COLO668 (cell line): ENCODE measurements at regions not wholly inside any gene's neighbourhood (a gene's known extent, or its start where the extent isn't known, plus 50 kb on each side); places are given as distances from the start of the nearest gene placed in this dataset.
A peak's percentile ranks its signal among the peaks of the same experiment; 100 is the strongest.
"Not testable (repeated sequence)": the region's sequence is repeated elsewhere in the genome, so short reads cannot be mapped to it uniquely, and the experiment has no call there.

Experiments used
- DNase-seq: peaks from one replicate; lab custom pipeline; 2025; ENCODE audit not compliant: unreplicated experiment; lab: John Stamatoyannopoulos, UW

GRCh38 chr9:38518826-38519225 lies 94.6 kb upstream of the IGFBPL1 start:
- DNase-seq, result no peak

- not testable (repeated sequence) for DNase-seq
Measured at GRCh38 chr9:38516273-38516672, 92.0 kb upstream of the IGFBPL1 start.

DNA sequence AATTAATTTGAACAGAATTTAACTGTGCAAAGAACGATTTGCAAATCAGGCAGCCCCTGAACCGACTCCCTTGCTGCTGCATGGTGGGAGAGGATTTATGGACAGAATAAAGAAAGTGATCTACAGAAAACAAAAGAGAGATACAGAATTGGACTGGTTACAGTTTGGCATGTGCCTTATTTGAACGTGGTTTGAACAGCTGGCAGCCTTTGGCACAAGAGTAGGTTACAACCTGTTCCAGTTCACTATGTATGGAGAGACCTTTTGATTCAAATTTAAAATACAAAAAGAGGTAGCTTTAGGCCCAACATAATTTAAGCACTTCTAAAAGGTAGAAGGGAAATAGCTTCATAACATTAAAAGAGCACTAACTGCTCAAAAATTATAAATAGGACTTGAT lies 90.8 kb upstream of the IGFBPL1 start:
- DNase-seq, result not testable (repeated sequence)

GRCh38 chr9:38510340-38510739 lies 86.1 kb upstream of the IGFBPL1 start:
- not testable (repeated sequence) for DNase-seq

DNA sequence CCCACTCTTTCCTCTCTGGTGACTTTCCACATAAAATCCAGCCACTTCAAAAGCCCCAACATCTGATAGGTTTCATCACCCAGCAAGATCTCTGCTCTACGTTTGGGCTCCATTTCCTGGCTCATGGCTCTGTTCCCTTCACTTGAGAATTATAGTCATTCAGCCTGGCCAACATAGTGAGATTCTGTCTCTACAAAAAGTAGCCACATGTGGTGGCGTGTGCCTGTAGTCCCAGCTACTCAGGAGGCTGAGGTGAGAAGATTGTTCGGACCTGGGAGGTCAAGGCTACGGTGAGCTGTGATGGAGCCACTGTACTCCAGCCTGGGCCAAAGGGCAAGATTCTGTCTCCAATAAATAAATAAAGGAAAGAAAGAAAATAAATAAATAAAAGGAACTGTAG lies 83.3 kb upstream of the IGFBPL1 start:
- no peak for DNase-seq

GRCh38 chr9:38500171-38500570 lies 75.9 kb upstream of the IGFBPL1 start:
- not testable (repeated sequence) for DNase-seq

- DNase-seq, result not testable (repeated sequence)
Measured at GRCh38 chr9:38498551-38498950, 74.3 kb upstream of the IGFBPL1 start.

DNA sequence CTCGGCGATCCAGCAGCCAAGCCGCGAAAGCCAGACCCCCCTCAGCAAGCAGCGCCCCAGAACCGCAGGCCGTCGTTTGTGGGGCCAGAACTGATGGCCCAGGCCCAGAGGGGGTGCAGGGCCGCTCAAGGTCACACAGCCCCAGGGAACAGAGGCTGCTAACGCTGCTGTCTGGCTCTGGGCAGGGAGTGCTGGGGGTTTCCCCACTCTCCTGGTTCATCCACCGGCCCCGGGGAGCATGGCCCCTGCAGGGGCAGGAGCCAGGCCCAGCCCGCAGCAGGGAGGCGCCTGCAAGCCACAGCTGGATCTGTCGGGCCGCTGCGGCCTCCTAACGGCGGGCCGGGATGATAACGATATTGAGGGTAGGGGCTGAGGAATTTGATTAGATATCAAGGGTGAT lies 64.8 kb upstream of the IGFBPL1 start:
- no peak for DNase-seq

- no peak for DNase-seq
Measured at GRCh38 chr9:38488156-38488698, 64.0 kb upstream of the IGFBPL1 start.

GRCh38 chr9:38487418-38488155 lies 63.3 kb upstream of the IGFBPL1 start:
- not testable (repeated sequence) for DNase-seq

DNA sequence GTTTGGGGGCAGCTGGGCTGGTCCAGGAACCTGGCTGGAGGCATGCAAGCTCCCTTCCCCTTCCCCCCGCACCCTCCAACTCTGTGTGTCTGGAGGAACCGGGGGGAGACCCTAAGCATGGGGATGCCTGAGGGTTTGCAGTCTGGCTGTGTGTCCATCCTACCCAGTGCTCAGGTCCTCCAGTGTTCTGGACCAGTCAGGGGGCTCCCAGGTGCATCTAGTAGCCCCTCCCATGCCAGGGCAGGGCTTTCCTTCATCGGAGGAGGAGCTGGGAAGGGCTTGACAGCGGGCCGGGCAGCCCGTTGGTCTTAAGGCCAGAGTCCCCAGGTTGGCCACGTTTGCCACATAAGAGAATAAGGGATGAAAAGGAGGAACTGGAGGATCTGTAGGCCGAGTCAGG lies 62.6 kb upstream of the IGFBPL1 start:
- DNase-seq, result no peak

GRCh38 chr9:38486056-38486615 lies 61.9 kb upstream of the IGFBPL1 start:
- no peak for DNase-seq

DNA sequence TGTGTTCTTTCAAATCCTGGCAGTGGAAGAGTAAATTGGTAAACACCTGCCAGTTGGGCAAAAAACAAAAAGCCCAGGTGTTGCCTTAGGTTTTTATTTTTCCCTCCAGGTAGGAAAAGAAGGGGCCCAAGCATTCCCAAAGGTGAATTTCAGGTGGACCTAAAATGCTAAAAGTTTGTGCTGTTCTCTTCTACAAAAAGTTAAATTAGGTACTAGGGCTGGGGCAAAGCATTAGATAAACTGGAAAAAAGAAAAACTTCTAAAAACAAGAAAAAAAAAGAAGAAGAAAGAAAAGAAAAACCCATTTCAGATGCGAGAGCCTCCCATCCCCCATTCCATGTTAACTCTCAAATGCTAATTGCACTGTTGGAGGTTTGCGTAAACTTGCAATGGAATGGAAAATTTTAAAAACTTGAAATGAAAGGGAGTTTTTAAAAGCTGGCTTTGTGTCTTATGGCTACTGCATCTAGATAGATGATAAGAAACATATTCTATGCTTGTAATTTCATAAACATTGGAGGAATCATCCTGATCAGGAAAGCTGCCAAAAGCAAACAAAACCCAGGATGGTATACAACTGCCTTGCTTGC lies 59.9 kb upstream of the IGFBPL1 start:
- not testable (repeated sequence) for DNase-seq

DNA sequence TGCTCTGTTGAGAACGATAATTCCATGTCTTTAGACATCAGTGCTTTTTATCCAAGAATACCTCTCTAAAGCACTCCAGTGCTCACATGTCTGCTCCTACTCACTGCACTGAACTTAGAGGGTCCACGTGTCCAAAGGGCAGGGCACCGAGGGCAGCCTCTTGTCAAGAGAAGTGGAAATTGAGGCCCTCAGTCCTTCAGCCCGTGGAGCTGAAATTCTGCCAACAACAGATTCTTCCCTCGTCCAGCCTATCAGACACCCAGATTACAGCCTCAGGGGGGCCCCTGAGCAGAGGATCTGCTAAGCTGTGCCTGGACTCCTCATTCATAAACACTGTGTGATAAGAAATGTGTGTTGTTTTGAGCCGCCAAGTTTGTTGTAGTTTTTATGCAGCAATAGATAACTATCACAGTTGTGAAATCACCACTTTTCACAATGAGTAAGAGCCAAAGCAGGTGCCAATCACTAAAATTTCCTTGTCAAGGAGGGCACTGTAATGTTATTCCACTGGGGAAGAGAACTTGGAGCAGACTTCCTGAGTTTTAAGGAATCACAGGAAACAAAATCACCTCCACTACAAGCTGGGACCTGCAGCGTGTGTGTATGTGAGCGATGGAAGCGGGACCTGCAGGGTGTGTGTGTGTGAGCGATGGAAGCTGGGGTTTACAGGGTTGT lies 58.8 kb upstream of the IGFBPL1 start:
- no peak for DNase-seq

GRCh38 chr9:38478211-38478610 lies 54.0 kb upstream of the IGFBPL1 start:
- no peak for DNase-seq

DNA sequence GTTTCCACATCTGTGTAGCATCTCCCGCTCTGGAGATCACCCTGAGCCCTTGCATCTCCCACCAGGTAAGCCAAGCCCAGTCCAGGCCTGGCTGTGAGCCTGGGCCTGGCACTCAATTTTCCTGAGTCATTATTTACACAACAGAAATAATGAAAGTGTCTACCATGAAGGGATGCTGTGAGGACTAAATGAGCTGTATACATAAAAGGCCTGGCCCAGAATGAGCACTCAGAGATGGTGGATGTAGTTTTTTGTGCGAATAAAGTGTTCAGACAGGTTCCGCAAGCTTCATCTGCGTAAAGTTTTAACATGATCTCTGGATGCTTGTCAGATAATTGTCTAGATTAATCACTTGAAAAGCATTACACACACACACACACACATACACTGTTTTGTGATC lies 50.2 kb upstream of the IGFBPL1 start:
- peak; percentile 69 for DNase-seq
